HEK293 (cell line): ENCODE measurements at regions not wholly inside any gene's neighbourhood (a gene's known extent, or its start where the extent isn't known, plus 50 kb on each side); places are given as distances from the start of the nearest gene placed in this dataset.

ENCODE experiments used
- BCL11A ChIP-seq: fragments of 450-650 bp; formaldehyde crosslinking; IDR thresholded peaks from 2 replicates; pipeline ENCODE4 v1.5.1; 2016; ENCODE audit warnings: low read depth, missing biosample characterization, missing genetic modification characterization
- CTCF ChIP-seq: fragments of 450-650 bp; formaldehyde crosslinking; IDR thresholded peaks from 2 replicates; pipeline ENCODE4 v1.5.1; 2016; ENCODE audit warnings: missing biosample characterization, missing genetic modification characterization
- ZEB2 ChIP-seq: fragments of 450-650 bp; formaldehyde crosslinking; IDR thresholded peaks from 2 replicates; pipeline ENCODE4 v1.5.1; 2016; ENCODE audit warnings: missing biosample characterization, missing genetic modification characterization
- ZNF549 ChIP-seq: fragments of 450-650 bp; IDR thresholded peaks from 2 replicates; pipeline ENCODE4 v1.5.1; 2018; ENCODE audit warnings: missing biosample characterization, missing genetic modification characterization, mild to moderate bottlenecking, inconsistent platforms, moderate library complexity
- ZNF561 ChIP-seq: fragments of 450-650 bp; IDR thresholded peaks from 2 replicates; pipeline ENCODE4 v1.5.1; 2018; ENCODE audit warnings: missing biosample characterization, missing genetic modification characterization, borderline replicate concordance
- ZNF792 ChIP-seq: fragments of 450-650 bp; formaldehyde crosslinking; IDR thresholded peaks from 2 replicates; pipeline ENCODE4 v1.5.1; 2016; ENCODE audit warnings: missing biosample characterization, missing genetic modification characterization

DNA sequence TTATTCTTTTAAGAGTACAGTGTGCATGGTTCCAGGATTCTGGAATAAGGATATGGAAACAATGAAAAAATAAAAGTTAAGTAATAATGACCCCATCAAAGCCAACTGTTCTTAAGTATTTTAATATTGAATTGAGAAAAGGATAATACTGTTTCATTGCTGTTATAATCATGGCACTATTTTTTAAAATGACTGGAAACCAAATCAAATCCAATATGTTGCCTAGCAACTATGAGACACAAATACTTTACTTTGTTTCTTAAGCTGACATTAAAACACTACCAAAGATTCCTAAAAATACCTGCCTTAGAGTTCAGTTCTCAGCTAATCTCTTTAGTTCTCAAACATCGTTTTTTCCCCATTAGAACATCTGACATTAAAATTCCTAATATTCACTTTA is 66.4 kb upstream of the OTOGL start:
- TF ChIP-seq ZNF561 (tag by site-specific recombination) (no peak), ZEB2 (tag by site-specific recombination) (no peak), CTCF (tag by site-specific recombination) (no peak), BCL11A (tag by site-specific recombination) (no peak), ZNF792 (tag by site-specific recombination) (no peak), ZNF549 (tag by site-specific recombination) (no peak)
